Thoracic aorta (tissue), 2 donors: ENCODE measurements at regions not wholly inside any gene's neighbourhood (a gene's known extent, or its start where the extent isn't known, plus 50 kb on each side); places are given as distances from the start of the nearest gene placed in this dataset.

Experiments
- ATAC-seq: fragments of 150-250 bp; one replicate; pipeline ENCODE4 v1.8.0; 2017; ENCODE audit warnings: low read depth; ENCODE audit not compliant: insufficient number of reproducible peaks, low FRiP score
- DNase-seq: peaks from one replicate; pipeline ENCODE4 v3.0.0-alpha.2; 2020; ENCODE audit warnings: low spot score
- H3K27ac ChIP-seq, 2 donors: fragments of 200-600 bp; sonication (generic); 1 replicate in 1 of 2; 2 replicates in 1 of 2; pipeline ENCODE4 v1.5.1; 2016; ENCODE audit warnings: mild to moderate bottlenecking in 2 of 2, moderate library complexity in 2 of 2
- H3K27me3 ChIP-seq: fragments of 200-600 bp; sonication (generic); replicated peaks from 2 replicates; pipeline ENCODE4 v1.6.0; 2016; ENCODE audit warnings: mild to moderate bottlenecking; ENCODE audit not compliant: insufficient read depth
- H3K36me3 ChIP-seq: fragments of 200-600 bp; sonication (generic); one replicate; pipeline ENCODE4 v1.5.1; 2016
- H3K4me1 ChIP-seq, 2 donors: fragments of 200-600 bp; sonication (generic); 1 replicate in 1 of 2; 2 replicates in 1 of 2; pipeline versions ENCODE4 v1.5.1 to v1.6.0; 2016; ENCODE audit warnings: low read depth in 2 of 2, mild to moderate bottlenecking in 1 of 2; ENCODE audit not compliant: control insufficient read depth in 1 of 2
- H3K4me3 ChIP-seq: fragments of 200-600 bp; sonication (generic); 2 replicates; pipeline ENCODE4 v1.5.1; 2016; ENCODE audit warnings: mild to moderate bottlenecking
- H3K9me3 ChIP-seq: fragments of 200-600 bp; sonication (generic); 2 replicates; pipeline ENCODE4 v1.5.1; 2016
- CTCF ChIP-seq: fragments of 200-600 bp; sonication (generic); IDR thresholded peaks from one replicate; pipeline ENCODE4 v1.5.1; 2019; ENCODE audit warnings: antibody characterized with exemption

- H3K36me3 ChIP-seq = no peaks in the 10 kb centered on the region
- H3K4me3 ChIP-seq = no peak overlapping the region
- H3K27me3 ChIP-seq = no peaks in the 10 kb centered on the region
- H3K9me3 ChIP-seq = no peaks in the 10 kb centered on the region
- H3K4me1 ChIP-seq = no peaks in the 10 kb centered on the region
- no peak for TF ChIP-seq CTCF
- H3K27ac ChIP-seq = no peak overlapping the region
- DNase-seq (no peak), ATAC-seq (no peak)
These were observed 301.7 kb downstream of the GALC start for GRCh38 chr14:87691042-87691881.

DNA sequence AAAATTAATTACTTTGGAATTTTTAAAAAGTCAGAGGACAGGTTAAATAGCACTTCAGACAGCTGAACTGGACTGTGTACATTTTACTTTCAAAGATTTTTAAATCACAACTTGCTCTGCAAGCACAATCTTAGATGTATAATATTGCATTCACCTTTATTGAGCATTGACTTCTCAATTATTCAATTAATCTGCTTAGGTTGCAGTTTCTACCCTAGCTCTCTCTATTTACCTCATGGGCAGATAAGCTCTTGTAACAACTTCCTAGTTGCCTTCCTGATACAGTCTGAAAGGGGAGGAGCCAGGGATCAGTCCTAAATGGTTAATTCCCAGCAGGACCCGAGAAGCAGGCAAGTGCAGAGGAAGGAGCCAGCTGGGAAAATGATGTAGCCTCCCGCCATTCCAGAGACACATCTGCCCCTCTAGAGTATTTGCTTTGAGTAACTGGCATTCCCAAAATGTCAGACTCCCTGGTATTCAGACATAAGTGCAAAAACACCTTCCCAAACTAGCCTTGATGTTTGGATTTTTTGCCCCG, 302.8 kb downstream of the GALC start:
- H3K4me3 ChIP-seq = no peak overlapping the region
- H3K27ac ChIP-seq = no peak overlapping the region
- no peaks in the 10 kb centered on the region for H3K9me3 ChIP-seq
- ATAC-seq (no peak), DNase-seq (no peak)
- no peaks in the 10 kb centered on the region for H3K27me3 ChIP-seq
- no peak for TF ChIP-seq CTCF
- no peaks in the 10 kb centered on the region for H3K36me3 ChIP-seq
- H3K4me1 ChIP-seq = no peaks in the 10 kb centered on the region

DNA sequence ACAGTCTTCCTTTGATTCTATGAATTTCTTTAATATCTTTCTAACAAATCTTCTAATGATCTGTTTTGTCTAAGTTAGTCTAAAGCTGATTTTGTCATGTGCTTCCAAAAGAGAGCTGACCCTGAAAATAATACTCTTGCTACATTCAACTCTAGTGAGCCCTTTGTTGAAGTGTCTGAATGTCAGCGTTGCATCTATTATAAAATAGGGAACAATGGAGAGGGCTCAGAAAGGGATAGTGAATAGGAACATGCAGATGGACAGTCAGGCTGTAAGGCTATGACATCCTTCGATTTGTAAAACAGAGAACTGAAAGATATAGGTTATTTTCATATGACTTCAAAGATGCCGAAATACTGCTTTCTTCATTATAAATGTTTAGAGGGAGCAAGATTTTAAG, 304.5 kb downstream of the GALC start:
- Histone ChIP-seq H3K27ac (no peak overlapping the region), H3K36me3 (no peaks in the 10 kb centered on the region), H3K4me3 (no peak overlapping the region), H3K27me3 (no peaks in the 10 kb centered on the region), H3K4me1 (no peaks in the 10 kb centered on the region), H3K9me3 (no peaks in the 10 kb centered on the region)
- no peak for DNase-seq
- TF ChIP-seq CTCF = no peak
- no peak for ATAC-seq

GRCh38 chr14:87687420-87687819, 305.6 kb downstream of the GALC start:
- DNase-seq (no peak), ATAC-seq (no peak)
- H3K27ac ChIP-seq = no peak overlapping the region

More at GRCh38 chr14:87687420-87687819, 305.6 kb downstream of the GALC start:
- H3K36me3 ChIP-seq = no peaks in the 10 kb centered on the region
- H3K27me3 ChIP-seq = no peaks in the 10 kb centered on the region
- H3K4me1 ChIP-seq = no peaks in the 10 kb centered on the region
- peaks cover 3% of the 10 kb centered on the region for H3K9me3 ChIP-seq
- TF ChIP-seq CTCF = no peak
- H3K4me3 ChIP-seq = no peak overlapping the region
